Neural cell (in vitro differentiated cells): ENCODE measurements at regions not wholly inside any gene's neighbourhood (a gene's known extent, or its start where the extent isn't known, plus 50 kb on each side); places are given as distances from the start of the nearest gene placed in this dataset.

Source experiments
- H2AFZ ChIP-seq: fragments of 200-600, 300-800 bp; sonication (generic), shearing (Covaris generic); 2 replicates; pipeline ENCODE4 v1.6.0; 2014; ENCODE audit warnings: low read depth, mild to moderate bottlenecking, antibody characterized with exemption, low read length, moderate library complexity
- H3F3A ChIP-seq: fragments of 200-600 bp; shearing (Covaris generic); 2 replicates; pipeline ENCODE4 v1.6.1; 2016; ENCODE audit warnings: mild to moderate bottlenecking, moderate library complexity, mixed read lengths, antibody characterized with exemption, low read length; ENCODE audit not compliant: insufficient read depth, poor library complexity, severe bottlenecking
- H3K27ac ChIP-seq: fragments of 200-600, 300-800 bp; sonication (generic), shearing (Covaris generic); 2 replicates; pipeline ENCODE4 v1.5.1; 2014; ENCODE audit warnings: mild to moderate bottlenecking, low read length, moderate library complexity
- H3K27me3 ChIP-seq: fragments of 300-800, 200-600 bp; sonication (generic), shearing (Covaris generic); 2 replicates; pipeline ENCODE4 v1.6.0; 2014; ENCODE audit warnings: mild to moderate bottlenecking, low read depth, low read length, moderate library complexity; ENCODE audit not compliant: insufficient read depth
- H3K36me3 ChIP-seq: fragments of 300-800, 200-600 bp; sonication (generic), shearing (Covaris generic); 2 replicates; pipeline ENCODE4 v1.5.1; 2014; ENCODE audit warnings: mild to moderate bottlenecking, antibody characterized with exemption, low read length, moderate library complexity; ENCODE audit not compliant: insufficient read depth
- H3K4me2 ChIP-seq: fragments of 300-800, 200-600 bp; sonication (generic), shearing (Covaris generic); 2 replicates; pipeline ENCODE4 v1.6.0; 2014; ENCODE audit warnings: mild to moderate bottlenecking, low read length
- H3K4me3 ChIP-seq: fragments of 300-800, 200-600 bp; sonication (generic), shearing (Covaris generic); 2 replicates; pipeline ENCODE4 v1.5.1; 2014; ENCODE audit warnings: mild to moderate bottlenecking, low read length, moderate library complexity
- H3K79me2 ChIP-seq: fragments of 200-600 bp; shearing (Covaris generic); replicated peaks from 2 replicates; pipeline ENCODE4 v1.6.0; 2014; ENCODE audit warnings: mild to moderate bottlenecking, low read length, moderate library complexity; ENCODE audit not compliant: insufficient read depth
- H3K9ac ChIP-seq: fragments of 300-800, 200-600 bp; sonication (generic), shearing (Covaris generic); 2 replicates; pipeline ENCODE4 v1.6.1; 2016; ENCODE audit warnings: mild to moderate bottlenecking, low read length, mixed read lengths
- H3K9me2 ChIP-seq: fragments of 200-600 bp; shearing (Covaris generic); 2 replicates; pipeline ENCODE4 v1.6.1; 2016; ENCODE audit warnings: mild to moderate bottlenecking, low read length, mixed read lengths; ENCODE audit not compliant: insufficient read depth
- H3K9me3 ChIP-seq: fragments of 200-600, 300-800 bp; sonication (generic), shearing (Covaris generic); 2 replicates; pipeline ENCODE4 v1.6.1; 2016; ENCODE audit warnings: mild to moderate bottlenecking, mixed run types, low read length, moderate library complexity, mixed read lengths
- H4K20me1 ChIP-seq: fragments of 200-600 bp; shearing (Covaris generic); 2 replicates; pipeline ENCODE4 v1.6.1; 2016; ENCODE audit warnings: mild to moderate bottlenecking, mixed run types; ENCODE audit not compliant: insufficient read depth
- CTCF ChIP-seq: fragments of 450-650 bp; IDR thresholded peaks from 2 replicates; pipeline ENCODE4 v1.5.1; 2014; ENCODE audit warnings: antibody characterized with exemption, mild to moderate bottlenecking, moderate library complexity; ENCODE audit not compliant: poor library complexity, severe bottlenecking
- EP300 ChIP-seq: fragments of 450-650 bp; conservative IDR thresholded peaks from 2 replicates; pipeline ENCODE4 v1.6.1; 2014; ENCODE audit warnings: antibody characterized with exemption, mild to moderate bottlenecking, moderate library complexity; ENCODE audit not compliant: poor library complexity, severe bottlenecking
- EZH2 ChIP-seq: fragments of 200-600, 300-800 bp; shearing (Covaris generic), sonication (generic); IDR thresholded peaks from 2 replicates; pipeline ENCODE4 v1.6.1; 2014; ENCODE audit warnings: antibody characterized with exemption, low read length, borderline replicate concordance, mild to moderate bottlenecking; ENCODE audit not compliant: insufficient read depth, poor library complexity, severe bottlenecking
- MXI1 ChIP-seq: fragments of 450-650 bp; conservative IDR thresholded peaks from 2 replicates; pipeline ENCODE4 v1.6.1; 2014; ENCODE audit warnings: antibody characterized with exemption, mild to moderate bottlenecking; ENCODE audit not compliant: poor library complexity, severe bottlenecking
- POLR2AphosphoS5 ChIP-seq: IDR thresholded peaks from 2 replicates; pipeline ENCODE4 v1.6.1; 2012
- RAD21 ChIP-seq: fragments of 450-650 bp; conservative IDR thresholded peaks from 2 replicates; pipeline ENCODE4 v1.6.1; 2014; ENCODE audit warnings: antibody characterized with exemption, mild to moderate bottlenecking, moderate library complexity
- REST ChIP-seq: IDR thresholded peaks from 2 replicates; pipeline ENCODE4 v1.6.1; 2012; ENCODE audit warnings: borderline replicate concordance
- SMC3 ChIP-seq: fragments of 450-650 bp; conservative IDR thresholded peaks from 2 replicates; pipeline ENCODE4 v1.6.1; 2014; ENCODE audit warnings: antibody characterized with exemption, mild to moderate bottlenecking, moderate library complexity; ENCODE audit not compliant: poor library complexity
- TAF1 ChIP-seq: IDR thresholded peaks from 2 replicates; pipeline ENCODE4 v1.6.1; 2012; ENCODE audit warnings: low read depth

GRCh38 chr2:204425821-204426220 lies 119.5 kb upstream of the PARD3B start:
- TF ChIP-seq SMC3, result no peak
- no peaks in the 10 kb centered on the region for H3K36me3 ChIP-seq
- no peaks in the 10 kb centered on the region for H3F3A ChIP-seq
- no peak overlapping the region for H2AFZ ChIP-seq
- H3K27me3 ChIP-seq, result no peaks in the 10 kb centered on the region
- H3K27ac ChIP-seq, result no peak overlapping the region
- H3K79me2 ChIP-seq, result no peaks in the 10 kb centered on the region
- H3K4me3 ChIP-seq, result no peak overlapping the region
- H3K9ac ChIP-seq, result no peak overlapping the region
- H3K9me3 ChIP-seq, result peaks cover 4% of the 10 kb centered on the region
- H3K9me2 ChIP-seq, result no peaks in the 10 kb centered on the region
- no peak overlapping the region for H3K4me2 ChIP-seq
- H4K20me1 ChIP-seq, result no peaks in the 10 kb centered on the region

DNA sequence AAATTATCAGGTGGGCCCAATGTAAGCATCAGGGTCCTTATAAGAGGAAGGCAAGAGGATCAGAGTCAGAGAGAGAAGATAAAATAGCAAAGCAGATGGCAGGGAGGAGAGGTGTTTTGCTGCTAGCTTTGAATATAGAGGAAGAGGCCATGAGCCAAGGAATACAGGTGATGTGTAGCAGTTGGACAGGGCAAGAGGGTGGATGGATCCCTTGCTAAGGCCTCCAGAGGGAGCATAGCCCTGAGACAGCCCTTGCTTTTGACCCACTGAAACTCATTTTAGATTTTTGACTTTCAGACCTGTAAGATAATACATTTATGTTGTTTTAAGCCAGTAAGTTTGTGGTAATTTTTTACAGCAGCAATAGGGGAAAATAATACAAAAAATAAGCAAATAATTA lies 116.6 kb upstream of the PARD3B start:
- no peak overlapping the region for H3K27ac ChIP-seq
- no peak overlapping the region for H2AFZ ChIP-seq
- no peaks in the 10 kb centered on the region for H3K9me2 ChIP-seq
- H3F3A ChIP-seq, result no peaks in the 10 kb centered on the region
- TF ChIP-seq MXI1 (no peak), EZH2 (no peak), EP300 (no peak), RAD21 (no peak), POLR2AphosphoS5 (no peak), SMC3 (no peak), REST (no peak), CTCF (no peak)
- H3K79me2 ChIP-seq, result no peaks in the 10 kb centered on the region
- H3K4me3 ChIP-seq, result no peak overlapping the region
- no peaks in the 10 kb centered on the region for H4K20me1 ChIP-seq
- H3K36me3 ChIP-seq, result no peaks in the 10 kb centered on the region
- no peaks in the 10 kb centered on the region for H3K27me3 ChIP-seq
- no peaks in the 10 kb centered on the region for H3K9me3 ChIP-seq
- no peak overlapping the region for H3K4me2 ChIP-seq
- no peak overlapping the region for H3K9ac ChIP-seq

DNA sequence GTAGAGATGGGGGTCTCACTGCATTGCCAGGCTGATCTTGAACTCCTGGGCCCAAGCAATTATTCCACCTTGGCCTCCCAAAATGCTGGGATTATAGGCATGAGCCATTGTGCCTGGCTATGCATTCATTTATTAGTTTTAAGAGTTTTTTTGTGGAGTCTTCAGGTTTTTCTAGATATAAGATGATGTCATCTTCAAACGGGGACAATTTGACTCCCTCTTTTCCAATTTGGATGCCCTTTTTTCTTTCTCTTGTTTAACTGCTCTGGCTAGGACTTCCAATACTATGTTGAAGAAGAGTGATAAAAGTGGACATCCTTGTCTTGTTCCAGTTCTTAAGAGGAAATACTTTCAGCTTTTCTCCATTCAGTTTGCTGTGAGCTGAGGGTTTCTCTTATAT lies 113.7 kb upstream of the PARD3B start:
- no peak overlapping the region for H3K4me3 ChIP-seq

More for the DNA sequence above, 113.7 kb upstream of the PARD3B start:
- Histone ChIP-seq H3K9me3 (no peaks in the 10 kb centered on the region), H3K79me2 (no peaks in the 10 kb centered on the region), H3K9ac (no peak overlapping the region), H4K20me1 (no peaks in the 10 kb centered on the region), H3K36me3 (no peaks in the 10 kb centered on the region), H3F3A (no peaks in the 10 kb centered on the region), H3K9me2 (no peaks in the 10 kb centered on the region), H3K27ac (no peak overlapping the region), H3K27me3 (no peaks in the 10 kb centered on the region), H2AFZ (no peak overlapping the region), H3K4me2 (no peak overlapping the region)
- TF ChIP-seq MXI1 (no peak), EZH2 (no peak), EP300 (no peak), CTCF (no peak), REST (no peak), RAD21 (no peak), TAF1 (no peak), POLR2AphosphoS5 (no peak), SMC3 (no peak)
